Glutamatergic neuron (in vitro differentiated cells): ENCODE measurements at regions not wholly inside any gene's neighbourhood (a gene's known extent, or its start where the extent isn't known, plus 50 kb on each side); places are given as distances from the start of the nearest gene placed in this dataset.

Experiments
- DNase-seq: peaks from one replicate; pipeline ENCODE4 v3.0.0; 2022
- H3K27ac Mint-ChIP-seq: one replicate; pipeline ENCODE4 v1.8.0; 2020; ENCODE audit warnings: mild to moderate bottlenecking, mixed read lengths, inconsistent platforms; ENCODE audit not compliant: unreplicated experiment
- H3K27me3 Mint-ChIP-seq: one replicate; pipeline ENCODE4 v1.8.0; 2020; ENCODE audit warnings: mild to moderate bottlenecking, moderate library complexity, mixed read lengths, inconsistent platforms; ENCODE audit not compliant: unreplicated experiment
- H3K36me3 Mint-ChIP-seq: one replicate; pipeline ENCODE4 v1.8.0; 2020; ENCODE audit warnings: mild to moderate bottlenecking, mixed read lengths, inconsistent platforms; ENCODE audit not compliant: unreplicated experiment
- H3K4me1 Mint-ChIP-seq: one replicate; pipeline ENCODE4 v1.8.0; 2020; ENCODE audit warnings: mild to moderate bottlenecking, low read depth, mixed read lengths, inconsistent platforms; ENCODE audit not compliant: unreplicated experiment
- H3K4me3 Mint-ChIP-seq: one replicate; pipeline ENCODE4 v1.8.0; 2020; ENCODE audit warnings: mild to moderate bottlenecking, mixed read lengths, inconsistent platforms; ENCODE audit not compliant: unreplicated experiment
- H3K9me3 Mint-ChIP-seq: one replicate; pipeline ENCODE4 v1.8.0; 2020; ENCODE audit warnings: mild to moderate bottlenecking, moderate library complexity, mixed read lengths, inconsistent platforms; ENCODE audit not compliant: unreplicated experiment
- TF ChIP-seq, protein P1 (sequence below): fragments of 200-600 bp; sonication (generic); IDR thresholded peaks from one replicate; pipeline ENCODE4 v1.5.0; 2021; ENCODE audit not compliant: partially characterized antibody, unreplicated experiment

GRCh38 chr11:10936626-10937384 lies 79.0 kb upstream of the ZBED5 start:
- Mint-ChIP-seq H3K4me3 (no peak overlapping the region), H3K36me3 (no peaks in the 10 kb centered on the region), H3K4me1 (peaks cover 5% of the 10 kb centered on the region), H3K27ac (no peak overlapping the region), H3K9me3 (no peaks in the 10 kb centered on the region), H3K27me3 (peaks cover 3% of the 10 kb centered on the region)
- TF ChIP-seq, protein P1, sequence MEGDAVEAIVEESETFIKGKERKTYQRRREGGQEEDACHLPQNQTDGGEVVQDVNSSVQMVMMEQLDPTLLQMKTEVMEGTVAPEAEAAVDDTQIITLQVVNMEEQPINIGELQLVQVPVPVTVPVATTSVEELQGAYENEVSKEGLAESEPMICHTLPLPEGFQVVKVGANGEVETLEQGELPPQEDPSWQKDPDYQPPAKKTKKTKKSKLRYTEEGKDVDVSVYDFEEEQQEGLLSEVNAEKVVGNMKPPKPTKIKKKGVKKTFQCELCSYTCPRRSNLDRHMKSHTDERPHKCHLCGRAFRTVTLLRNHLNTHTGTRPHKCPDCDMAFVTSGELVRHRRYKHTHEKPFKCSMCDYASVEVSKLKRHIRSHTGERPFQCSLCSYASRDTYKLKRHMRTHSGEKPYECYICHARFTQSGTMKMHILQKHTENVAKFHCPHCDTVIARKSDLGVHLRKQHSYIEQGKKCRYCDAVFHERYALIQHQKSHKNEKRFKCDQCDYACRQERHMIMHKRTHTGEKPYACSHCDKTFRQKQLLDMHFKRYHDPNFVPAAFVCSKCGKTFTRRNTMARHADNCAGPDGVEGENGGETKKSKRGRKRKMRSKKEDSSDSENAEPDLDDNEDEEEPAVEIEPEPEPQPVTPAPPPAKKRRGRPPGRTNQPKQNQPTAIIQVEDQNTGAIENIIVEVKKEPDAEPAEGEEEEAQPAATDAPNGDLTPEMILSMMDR: no peak
- DNase-seq: no peak

DNA sequence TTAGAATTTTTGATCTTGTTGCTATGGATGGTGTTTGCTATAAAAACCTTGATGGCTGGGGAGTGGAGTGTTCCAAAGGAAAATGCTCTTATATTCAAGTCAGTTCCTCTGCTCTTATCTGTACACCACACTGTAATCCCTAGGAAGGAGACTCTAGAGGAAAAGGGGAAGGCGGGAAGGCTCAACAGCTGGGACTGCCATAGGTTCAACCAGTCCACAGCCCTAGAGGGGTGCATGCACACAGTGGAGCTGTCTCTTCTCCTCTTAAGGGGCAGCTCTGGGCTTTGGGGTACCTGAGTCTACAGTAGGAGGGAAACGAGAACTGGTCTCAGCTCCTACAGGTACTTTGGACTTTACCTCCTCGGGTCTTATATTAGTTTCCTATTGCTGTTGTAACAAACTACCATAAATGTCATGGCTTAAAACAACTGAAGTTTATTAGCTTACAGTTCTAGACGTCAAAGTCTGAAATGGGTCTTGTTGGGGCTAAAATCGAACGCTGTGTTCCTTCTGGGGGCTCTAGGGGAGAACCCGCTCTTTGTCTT lies 77.2 kb upstream of the ZBED5 start:
- H3K4me1 Mint-ChIP-seq: peaks cover 5% of the 10 kb centered on the region
- no peak overlapping the region for H3K27ac Mint-ChIP-seq
- H3K4me3 Mint-ChIP-seq: no peak overlapping the region
- H3K36me3 Mint-ChIP-seq: no peaks in the 10 kb centered on the region
- TF ChIP-seq, protein P1: no peak
- H3K27me3 Mint-ChIP-seq: peaks cover 3% of the 10 kb centered on the region
- H3K9me3 Mint-ChIP-seq: peaks cover 3% of the 10 kb centered on the region
- DNase-seq: no peak

DNA sequence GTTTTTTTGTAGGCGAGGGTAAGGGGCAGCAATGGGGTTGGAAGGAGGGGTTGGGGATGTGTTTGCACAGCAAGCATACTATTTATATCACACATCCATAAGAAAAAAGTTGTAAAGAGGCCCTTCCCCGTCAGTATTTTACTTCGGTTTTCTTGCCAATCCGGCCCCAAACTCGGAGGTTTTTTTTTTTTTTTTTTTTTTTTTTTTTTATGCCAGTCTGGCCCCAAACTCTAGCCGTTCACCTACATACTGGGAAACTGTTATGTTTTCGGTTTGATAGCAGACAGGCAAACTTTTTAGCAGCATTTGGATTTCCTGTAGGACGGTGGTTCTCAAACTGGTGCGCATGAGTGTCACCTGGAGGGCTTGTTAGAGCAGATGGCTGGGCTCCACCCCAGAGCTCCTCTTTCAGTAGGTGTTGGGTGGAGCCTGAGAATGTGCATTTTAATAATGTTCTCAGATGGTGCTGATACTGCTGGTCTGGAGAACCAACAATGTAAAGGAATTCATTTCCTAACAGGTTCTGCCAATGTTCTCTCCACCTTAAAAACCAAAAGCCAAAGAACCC lies 76.5 kb upstream of the ZBED5 start:
- peak overlapping the region; percentile 81 for H3K4me3 Mint-ChIP-seq
- peaks cover 3% of the 10 kb centered on the region for H3K27me3 Mint-ChIP-seq
- peaks cover 5% of the 10 kb centered on the region for H3K4me1 Mint-ChIP-seq
- H3K27ac Mint-ChIP-seq: peak overlapping the region; percentile 28
- no peak for DNase-seq
- TF ChIP-seq, protein P1: no peak
- H3K9me3 Mint-ChIP-seq: peaks cover 4% of the 10 kb centered on the region
- no peaks in the 10 kb centered on the region for H3K36me3 Mint-ChIP-seq

GRCh38 chr11:10933455-10934292 lies 75.8 kb upstream of the ZBED5 start:
- Mint-ChIP-seq H3K27ac (peak overlapping the region; percentile 28), H3K4me3 (peak overlapping the region; percentile 81), H3K27me3 (peaks cover 5% of the 10 kb centered on the region), H3K4me1 (peaks cover 5% of the 10 kb centered on the region), H3K9me3 (peaks cover 4% of the 10 kb centered on the region), H3K36me3 (no peaks in the 10 kb centered on the region)
- DNase-seq: peak; percentile 92
- TF ChIP-seq, protein P1: peak; percentile 97
